Heart left ventricle (tissue), 13 donors: ENCODE measurements at regions not wholly inside any gene's neighbourhood (a gene's known extent, or its start where the extent isn't known, plus 50 kb on each side); places are given as distances from the start of the nearest gene placed in this dataset.

Experiments
- CTCF ChIP-seq, 12 donors: fragments of 200-600 bp; sonication (generic) in 4 of 12; IDR thresholded peaks; one replicate each; pipeline versions ENCODE4 v1.5.0 to v1.8.0; 2018 to 2022; ENCODE audit warnings: antibody characterized with exemption in 12 of 12, mild to moderate bottlenecking in 5 of 12
- POLR2A ChIP-seq, 2 donors: fragments of 450-650 bp; IDR thresholded peaks; one replicate each; pipeline ENCODE4 v1.6.1; 2017; ENCODE audit warnings: antibody characterized with exemption in 2 of 2, mild to moderate bottlenecking in 2 of 2, moderate library complexity in 2 of 2
- donor health status: ischemic (EF 13 %, LVEDD 7.1; RV severe dilation, severe dysfunction).
- donor health status: DM: no; HTN: yes; CAD: no.
- donor health status: DM: no; HTN: no; CAD: no.
- donor health status: ischemic (EF 25% LVEDD 6.9; RV normal size, moderate dysfunction).
- donor health status: ischemic (EF 25% LVEDD 5.7; RV mildly dilated, moderate dysfunction).
- donor health status: ischemic (EF 35%, LVEDD 5.7; RV mildly dilated, moderate dysfunction).
- donor health status: nonischemic (EF 11% LVEDD 7.7; RV severe dilation, severe dysfunction).
- donor health status: DM: yes; HTN: yes; CAD: no.
- donor health status: PGD.
- donor health status: ischemic (EF 29% LVEDD 5.4; RV normal size, mild dysfunction).
- donor health status: nonischemic (EF 23%, LVEDD 6.1; RV moderate dilation, normal function).

GRCh38 chr14:104373855-104374717 is 205.5 kb upstream of the C14orf180 start:
- TF ChIP-seq CTCF (IDR thresholded peaks at IDR 0.05) = no peak
- TF ChIP-seq POLR2A (IDR thresholded peaks at IDR 0.05) = no peak
